GM19023 (cell line): ENCODE measurements at regions not wholly inside any gene's neighbourhood (a gene's known extent, or its start where the extent isn't known, plus 50 kb on each side); places are given as distances from the start of the nearest gene placed in this dataset.
"Not testable (repeated sequence)": the region's sequence is repeated elsewhere in the genome, so short reads cannot be mapped to it uniquely, and the experiment has no call there.

ENCODE experiments used
- ATAC-seq: cut with Tn5 transposase; IDR thresholded peaks from one replicate; pipeline ENCODE4 v1.9.1; 2021; ENCODE audit warnings: mild to moderate bottlenecking, moderate library complexity; ENCODE audit not compliant: unreplicated experiment

- no peak for ATAC-seq
Measured at GRCh38 chr4:111921714-111922113, 223.5 kb upstream of the FAM241A start.

GRCh38 chr4:111923786-111924185 lies 221.5 kb upstream of the FAM241A start:
- ATAC-seq = no peak

- ATAC-seq = no peak
Measured at GRCh38 chr4:111924696-111925095, 220.6 kb upstream of the FAM241A start.

- peak; percentile 95 for ATAC-seq
Measured at GRCh38 chr4:111930659-111931058, 214.6 kb upstream of the FAM241A start.

GRCh38 chr4:111933703-111934102 lies 211.6 kb upstream of the FAM241A start:
- ATAC-seq = no peak

GRCh38 chr4:111934314-111934713 lies 210.9 kb upstream of the FAM241A start:
- no peak for ATAC-seq

GRCh38 chr4:111937368-111937767 lies 207.9 kb upstream of the FAM241A start:
- no peak for ATAC-seq

- ATAC-seq = no peak
Measured at GRCh38 chr4:111941957-111942356, 203.3 kb upstream of the FAM241A start.

GRCh38 chr4:111943796-111944203 lies 201.5 kb upstream of the FAM241A start:
- ATAC-seq = peak; percentile 95

- ATAC-seq = no peak
Measured at GRCh38 chr4:111945014-111945413, 200.2 kb upstream of the FAM241A start.

GRCh38 chr4:111946800-111947199 lies 198.5 kb upstream of the FAM241A start:
- no peak for ATAC-seq

GRCh38 chr4:111952688-111953087 lies 192.6 kb upstream of the FAM241A start:
- ATAC-seq = no peak

GRCh38 chr4:111954550-111954949 lies 190.7 kb upstream of the FAM241A start:
- ATAC-seq = no peak

GRCh38 chr4:111955001-111955400 lies 190.3 kb upstream of the FAM241A start:
- no peak for ATAC-seq

GRCh38 chr4:111957116-111957515 lies 188.1 kb upstream of the FAM241A start:
- no peak for ATAC-seq

GRCh38 chr4:111957997-111958396 lies 187.3 kb upstream of the FAM241A start:
- no peak for ATAC-seq

- peak; percentile 41 for ATAC-seq
Measured at GRCh38 chr4:111959222-111959621, 186.0 kb upstream of the FAM241A start.

GRCh38 chr4:111960241-111960667 lies 185.0 kb upstream of the FAM241A start:
- ATAC-seq = peak; percentile 79

GRCh38 chr4:111961026-111961425 lies 184.2 kb upstream of the FAM241A start:
- ATAC-seq = not testable (repeated sequence)

GRCh38 chr4:111961809-111962208 lies 183.4 kb upstream of the FAM241A start:
- ATAC-seq = no peak

- ATAC-seq = no peak
Measured at GRCh38 chr4:111963158-111963700, 182.0 kb upstream of the FAM241A start.

- no peak for ATAC-seq
Measured at GRCh38 chr4:111977419-111977965, 167.8 kb upstream of the FAM241A start.

GRCh38 chr4:111979921-111980320 lies 165.3 kb upstream of the FAM241A start:
- ATAC-seq = no peak
